ENCODE measurements at regions not wholly inside any gene's neighbourhood (a gene's known extent, or its start where the extent isn't known, plus 50 kb on each side); places are given as distances from the start of the nearest gene placed in this dataset.
"Not testable (repeated sequence)": the region's sequence is repeated elsewhere in the genome, so short reads cannot be mapped to it uniquely, and the experiment has no call there.

- Histone ChIP-seq H3K9me3 (ENCODE audit: insufficient read depth, low read length) (no peaks in the 10 kb centered on the region), H3K27me3 (ENCODE audit: insufficient read depth, insufficient read length) (no peaks in the 10 kb centered on the region), H3K4me3 (ENCODE audit: insufficient read length, low read depth) (no peak overlapping the region), H3K36me3 (ENCODE audit: insufficient read depth, insufficient read length, low read length) (no peaks in the 10 kb centered on the region), H3K9ac (ENCODE audit: insufficient read length, low read depth) (no peak overlapping the region), H3K4me1 (ENCODE audit: insufficient read depth, insufficient read length) (no peaks in the 10 kb centered on the region)
- DNase-seq (ENCODE audit: low read depth, low spot score): peak; percentile 56
- TF ChIP-seq YY1 (IDR thresholded peaks at IDR 0.05; ENCODE audit: insufficient read depth, insufficient read length) (no peak), SUZ12 (IDR thresholded peaks at IDR 0.05; ENCODE audit: extremely low read depth, insufficient read depth, insufficient read length) (no peak), ZNF274 (IDR thresholded peaks at IDR 0.05; ENCODE audit: low read depth, low read length) (no peak)
These were observed 151.7 kb upstream of the DST start for GRCh38 chr6:56794421-56794820.

GRCh38 chr6:56793938-56794337 is 151.2 kb upstream of the DST start:
- no peaks in the 10 kb centered on the region for H3K36me3 ChIP-seq (ENCODE audit: insufficient read depth, insufficient read length, low read length)
- H3K4me1 ChIP-seq (ENCODE audit: insufficient read depth, insufficient read length): no peaks in the 10 kb centered on the region
- no peaks in the 10 kb centered on the region for H3K27me3 ChIP-seq (ENCODE audit: insufficient read depth, insufficient read length)
- no peak for TF ChIP-seq ZNF274 (IDR thresholded peaks at IDR 0.05; ENCODE audit: low read depth, low read length)
- TF ChIP-seq YY1 (IDR thresholded peaks at IDR 0.05; ENCODE audit: insufficient read depth, insufficient read length): no peak
- TF ChIP-seq SUZ12 (IDR thresholded peaks at IDR 0.05; ENCODE audit: extremely low read depth, insufficient read depth, insufficient read length): no peak
- no peak overlapping the region for H3K9ac ChIP-seq (ENCODE audit: insufficient read length, low read depth)
- no peaks in the 10 kb centered on the region for H3K9me3 ChIP-seq (ENCODE audit: insufficient read depth, low read length)
- DNase-seq (ENCODE audit: low read depth, low spot score): no peak
- no peak overlapping the region for H3K4me3 ChIP-seq (ENCODE audit: insufficient read length, low read depth)

- Histone ChIP-seq H3K4me1 (ENCODE audit: insufficient read depth, insufficient read length) (no peaks in the 10 kb centered on the region), H3K9ac (ENCODE audit: insufficient read length, low read depth) (no peak overlapping the region), H3K27me3 (ENCODE audit: insufficient read depth, insufficient read length) (no peaks in the 10 kb centered on the region), H3K36me3 (ENCODE audit: insufficient read depth, insufficient read length, low read length) (no peaks in the 10 kb centered on the region), H3K4me3 (ENCODE audit: insufficient read length, low read depth) (no peak overlapping the region), H3K9me3 (ENCODE audit: insufficient read depth, low read length) (no peaks in the 10 kb centered on the region)
- DNase-seq (ENCODE audit: low read depth, low spot score): no peak
- TF ChIP-seq ZNF274 (IDR thresholded peaks at IDR 0.05; ENCODE audit: low read depth, low read length) (no peak), YY1 (IDR thresholded peaks at IDR 0.05; ENCODE audit: insufficient read depth, insufficient read length) (no peak), SUZ12 (IDR thresholded peaks at IDR 0.05; ENCODE audit: extremely low read depth, insufficient read depth, insufficient read length) (no peak)
These were observed 147.7 kb upstream of the DST start for GRCh38 chr6:56790414-56790813.

GRCh38 chr6:56789879-56790278 is 147.2 kb upstream of the DST start:
- Histone ChIP-seq H3K9ac (ENCODE audit: insufficient read length, low read depth) (no peak overlapping the region), H3K4me3 (ENCODE audit: insufficient read length, low read depth) (no peak overlapping the region), H3K36me3 (ENCODE audit: insufficient read depth, insufficient read length, low read length) (no peaks in the 10 kb centered on the region), H3K27me3 (ENCODE audit: insufficient read depth, insufficient read length) (no peaks in the 10 kb centered on the region), H3K9me3 (ENCODE audit: insufficient read depth, low read length) (no peaks in the 10 kb centered on the region), H3K4me1 (ENCODE audit: insufficient read depth, insufficient read length) (no peaks in the 10 kb centered on the region)
- TF ChIP-seq ZNF274 (IDR thresholded peaks at IDR 0.05; ENCODE audit: low read depth, low read length) (no peak), YY1 (IDR thresholded peaks at IDR 0.05; ENCODE audit: insufficient read depth, insufficient read length) (no peak), SUZ12 (IDR thresholded peaks at IDR 0.05; ENCODE audit: extremely low read depth, insufficient read depth, insufficient read length) (no peak)
- DNase-seq (ENCODE audit: low read depth, low spot score): no peak

GRCh38 chr6:56789342-56789741 is 146.7 kb upstream of the DST start:
- H3K4me1 ChIP-seq (ENCODE audit: insufficient read depth, insufficient read length): no peaks in the 10 kb centered on the region

GRCh38 chr6:56787209-56787608 is 144.5 kb upstream of the DST start:
- Histone ChIP-seq H3K9ac (ENCODE audit: insufficient read length, low read depth) (no peak overlapping the region), H3K4me1 (ENCODE audit: insufficient read depth, insufficient read length) (no peaks in the 10 kb centered on the region), H3K36me3 (ENCODE audit: insufficient read depth, insufficient read length, low read length) (no peaks in the 10 kb centered on the region), H3K4me3 (ENCODE audit: insufficient read length, low read depth) (no peak overlapping the region), H3K27me3 (ENCODE audit: insufficient read depth, insufficient read length) (no peaks in the 10 kb centered on the region), H3K9me3 (ENCODE audit: insufficient read depth, low read length) (no peaks in the 10 kb centered on the region)
- DNase-seq (ENCODE audit: low read depth, low spot score): no peak
- TF ChIP-seq SUZ12 (IDR thresholded peaks at IDR 0.05; ENCODE audit: extremely low read depth, insufficient read depth, insufficient read length) (no peak), YY1 (IDR thresholded peaks at IDR 0.05; ENCODE audit: insufficient read depth, insufficient read length) (no peak), ZNF274 (IDR thresholded peaks at IDR 0.05; ENCODE audit: low read depth, low read length) (no peak)

More at GRCh38 chr6:56789342-56789741, 146.7 kb upstream of the DST start:
- Histone ChIP-seq H3K9ac (ENCODE audit: insufficient read length, low read depth) (no peak overlapping the region), H3K9me3 (ENCODE audit: insufficient read depth, low read length) (no peaks in the 10 kb centered on the region), H3K27me3 (ENCODE audit: insufficient read depth, insufficient read length) (no peaks in the 10 kb centered on the region), H3K36me3 (ENCODE audit: insufficient read depth, insufficient read length, low read length) (no peaks in the 10 kb centered on the region), H3K4me3 (ENCODE audit: insufficient read length, low read depth) (no peak overlapping the region)
- TF ChIP-seq YY1 (IDR thresholded peaks at IDR 0.05; ENCODE audit: insufficient read depth, insufficient read length) (no peak), SUZ12 (IDR thresholded peaks at IDR 0.05; ENCODE audit: extremely low read depth, insufficient read depth, insufficient read length) (no peak), ZNF274 (IDR thresholded peaks at IDR 0.05; ENCODE audit: low read depth, low read length) (no peak)
- no peak for DNase-seq (ENCODE audit: low read depth, low spot score)

- no peak for DNase-seq (ENCODE audit: low read depth, low spot score)
- Histone ChIP-seq H3K9me3 (ENCODE audit: insufficient read depth, low read length) (no peaks in the 10 kb centered on the region), H3K4me3 (ENCODE audit: insufficient read length, low read depth) (no peak overlapping the region), H3K9ac (ENCODE audit: insufficient read length, low read depth) (no peak overlapping the region), H3K4me1 (ENCODE audit: insufficient read depth, insufficient read length) (no peaks in the 10 kb centered on the region), H3K36me3 (ENCODE audit: insufficient read depth, insufficient read length, low read length) (no peaks in the 10 kb centered on the region), H3K27me3 (ENCODE audit: insufficient read depth, insufficient read length) (no peaks in the 10 kb centered on the region)
- TF ChIP-seq SUZ12 (IDR thresholded peaks at IDR 0.05; ENCODE audit: extremely low read depth, insufficient read depth, insufficient read length): no peak
- TF ChIP-seq YY1 (IDR thresholded peaks at IDR 0.05; ENCODE audit: insufficient read depth, insufficient read length): no peak
- no peak for TF ChIP-seq ZNF274 (IDR thresholded peaks at IDR 0.05; ENCODE audit: low read depth, low read length)
These were observed 143.6 kb upstream of the DST start for GRCh38 chr6:56786256-56786655.

- H3K9me3 ChIP-seq (ENCODE audit: insufficient read depth, low read length); H3K4me1 ChIP-seq (ENCODE audit: insufficient read depth, insufficient read length); H3K9ac ChIP-seq (ENCODE audit: insufficient read length, low read depth); H3K27me3 ChIP-seq (ENCODE audit: insufficient read depth, insufficient read length); H3K4me3 ChIP-seq (ENCODE audit: insufficient read length, low read depth); DNase-seq (ENCODE audit: low read depth, low spot score); H3K36me3 ChIP-seq (ENCODE audit: insufficient read depth, insufficient read length, low read length): not testable (repeated sequence)
These were observed 142.8 kb upstream of the DST start for GRCh38 chr6:56785536-56785935.

- not testable (repeated sequence) for DNase-seq (ENCODE audit: low read depth, low spot score)
These were observed 137.4 kb upstream of the DST start for GRCh38 chr6:56780109-56780508.

GRCh38 chr6:56778503-56778902 is 135.8 kb upstream of the DST start:
- H3K27me3 ChIP-seq (ENCODE audit: insufficient read depth, insufficient read length); H3K36me3 ChIP-seq (ENCODE audit: insufficient read depth, insufficient read length, low read length); DNase-seq (ENCODE audit: low read depth, low spot score); H3K4me1 ChIP-seq (ENCODE audit: insufficient read depth, insufficient read length); H3K4me3 ChIP-seq (ENCODE audit: insufficient read length, low read depth); H3K9ac ChIP-seq (ENCODE audit: insufficient read length, low read depth); H3K9me3 ChIP-seq (ENCODE audit: insufficient read depth, low read length): not testable (repeated sequence)

More at GRCh38 chr6:56780109-56780508, 137.4 kb upstream of the DST start:
- not testable (repeated sequence) for H3K4me1 ChIP-seq (ENCODE audit: insufficient read depth, insufficient read length); H3K36me3 ChIP-seq (ENCODE audit: insufficient read depth, insufficient read length, low read length); H3K9me3 ChIP-seq (ENCODE audit: insufficient read depth, low read length); H3K27me3 ChIP-seq (ENCODE audit: insufficient read depth, insufficient read length); H3K9ac ChIP-seq (ENCODE audit: insufficient read length, low read depth); H3K4me3 ChIP-seq (ENCODE audit: insufficient read length, low read depth)

Data from NT2/D1 (cell line).